Activated naive CD4-positive, alpha-beta T cell treated with anti-CD3 and anti-CD28 coated beads for 36 hours (primary cell): ENCODE measurements at regions not wholly inside any gene's neighbourhood (a gene's known extent, or its start where the extent isn't known, plus 50 kb on each side); places are given as distances from the start of the nearest gene placed in this dataset.
A peak's percentile ranks its signal among the peaks of the same experiment; 100 is the strongest.
"Not testable (repeated sequence)": the region's sequence is repeated elsewhere in the genome, so short reads cannot be mapped to it uniquely, and the experiment has no call there.

ENCODE experiments used
- CTCF ChIA-PET: fragments of 350-600 bp; sonication (Branson Sonifier 250); formaldehyde crosslinking; loops from one replicate; lab custom pipeline; 2021; ENCODE audit warnings: antibody characterized with exemption; lab: Charles Lee
- DNase-seq: peaks from one replicate; pipeline ENCODE4 v3.0.0-alpha.2; 2020
- H3K27ac Mint-ChIP-seq: one replicate; pipeline ENCODE4 v1.8.0; 2021; ENCODE audit warnings: mild to moderate bottlenecking, mixed read lengths
- H3K27me3 Mint-ChIP-seq: one replicate; pipeline ENCODE4 v1.8.0; 2021; ENCODE audit warnings: low read depth, mixed read lengths
- H3K36me3 Mint-ChIP-seq: one replicate; pipeline ENCODE4 v1.8.0; 2021; ENCODE audit warnings: low read depth, mixed read lengths
- H3K4me1 Mint-ChIP-seq: one replicate; pipeline ENCODE4 v1.8.0; 2021; ENCODE audit warnings: low read depth, mixed read lengths
- H3K4me3 Mint-ChIP-seq: one replicate; pipeline ENCODE4 v1.8.0; 2021; ENCODE audit warnings: mild to moderate bottlenecking, moderate library complexity, mixed read lengths
- H3K9me3 Mint-ChIP-seq: one replicate; pipeline ENCODE4 v1.8.0; 2021; ENCODE audit warnings: mixed read lengths
- intact Hi-C: fragments of 100-400 bp; cut with micrococcal nuclease; formaldehyde crosslinking; loops from one replicate; pipeline ENCODE4 v1.15.1; 2023

DNA sequence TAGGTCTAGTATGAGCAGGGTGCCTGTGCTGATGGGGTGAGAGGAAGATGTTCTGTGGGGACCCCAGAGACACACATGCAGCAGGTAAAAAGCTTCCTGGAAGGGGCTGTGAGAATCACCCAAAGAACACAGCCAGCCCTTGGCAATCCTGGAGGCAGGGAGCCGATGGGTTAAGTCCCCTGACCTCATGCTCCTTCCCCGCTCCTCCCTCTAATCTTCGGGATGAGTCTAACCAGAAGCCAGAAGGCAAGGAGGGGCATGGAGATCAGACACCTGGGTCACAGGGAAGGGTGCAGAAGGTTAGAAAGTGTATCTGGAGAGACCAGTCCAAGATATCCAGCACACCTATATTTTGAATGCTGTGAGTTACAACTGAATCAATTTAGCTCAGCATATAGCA, 274.1 kb upstream of the PAPPA start:
- Mint-ChIP-seq H3K27me3 (peaks cover 4% of the 10 kb centered on the region), H3K9me3 (peaks cover 3% of the 10 kb centered on the region), H3K36me3 (no peaks in the 10 kb centered on the region), H3K27ac (no peak overlapping the region), H3K4me1 (no peaks in the 10 kb centered on the region), H3K4me3 (no peak overlapping the region)
- intact Hi-C loops, result no loop called here
- CTCF ChIA-PET, result interaction anchor here (0.6 kb wide), 1 partner anchor 1261 kb away, joined by 3 read pairs; no protein-coding TSS in a partner anchor
- DNase-seq, result no peak

DNA sequence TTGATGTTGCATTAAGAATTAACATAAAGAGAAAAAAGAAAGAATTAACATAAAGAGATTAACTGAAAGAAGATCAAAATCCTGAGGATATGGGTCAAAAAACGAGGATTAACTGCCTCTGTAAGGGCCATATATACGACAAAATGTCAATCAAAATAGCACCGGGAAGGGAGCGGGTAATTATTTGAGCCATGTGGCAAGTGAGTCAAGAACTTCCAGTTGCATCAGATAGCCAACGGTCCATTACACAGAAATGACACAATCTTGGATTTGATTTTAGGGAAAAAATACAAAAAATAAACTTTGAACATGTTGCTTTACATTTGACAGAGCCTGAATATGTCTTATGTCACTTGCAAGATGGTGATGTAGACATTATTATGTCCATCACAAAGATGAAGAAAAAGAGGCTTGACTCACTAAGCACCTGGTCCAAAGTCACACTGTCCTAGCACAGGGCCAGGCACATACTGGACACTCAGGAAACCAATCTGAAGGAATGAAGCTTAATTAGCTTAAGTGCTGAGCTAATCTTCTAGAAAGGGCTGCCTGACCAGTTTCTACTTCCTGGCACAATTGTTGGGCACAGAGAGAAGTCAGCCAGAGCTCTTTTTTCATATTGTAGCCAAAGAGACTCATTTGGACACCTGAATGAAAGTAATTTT, 273.2 kb upstream of the PAPPA start:
- CTCF ChIA-PET, result interaction anchor here (0.6 to 0.7 kb wide), 2 partner anchors 564 to 1262 kb away, joined by 3 read pairs; no protein-coding TSS in a partner anchor

DNA sequence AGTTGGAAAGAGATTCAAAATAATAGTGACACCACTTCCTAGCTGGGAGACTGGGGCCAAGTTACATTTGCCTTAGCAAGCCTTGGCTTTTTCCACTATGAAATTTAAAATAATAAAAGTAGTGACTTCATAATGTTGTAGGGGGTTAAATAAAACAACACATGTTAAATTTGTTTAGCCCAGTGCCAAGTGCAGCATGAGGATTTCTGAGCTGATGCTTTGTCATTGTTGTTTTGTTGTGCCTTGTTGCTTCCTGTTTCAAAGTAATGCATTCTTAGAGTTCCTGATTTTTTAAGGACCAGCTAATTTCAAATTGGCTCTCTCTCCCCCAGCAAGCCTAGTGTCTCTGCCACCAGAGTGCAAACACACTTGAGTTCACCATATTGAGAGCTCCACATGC, 270.7 kb upstream of the PAPPA start:
- peaks cover 4% of the 10 kb centered on the region for H3K27me3 Mint-ChIP-seq
- DNase-seq, result no peak
- no peak overlapping the region for H3K27ac Mint-ChIP-seq
- no peaks in the 10 kb centered on the region for H3K9me3 Mint-ChIP-seq
- H3K36me3 Mint-ChIP-seq, result no peaks in the 10 kb centered on the region
- intact Hi-C loops, result loop anchor here (10.0 kb wide), 1 partner anchor 692 kb away; no protein-coding TSS in a partner anchor
- CTCF ChIA-PET, result no interaction called here
- H3K4me3 Mint-ChIP-seq, result no peak overlapping the region
- H3K4me1 Mint-ChIP-seq, result no peaks in the 10 kb centered on the region

More for the DNA sequence above, 273.2 kb upstream of the PAPPA start:
- no peak for DNase-seq
- intact Hi-C loops, result loop anchor here (10.0 kb wide), 1 partner anchor 694 kb away; no protein-coding TSS in a partner anchor
- Mint-ChIP-seq H3K27ac (no peak overlapping the region), H3K27me3 (peaks cover 4% of the 10 kb centered on the region), H3K4me1 (no peaks in the 10 kb centered on the region), H3K9me3 (peaks cover 3% of the 10 kb centered on the region), H3K4me3 (no peak overlapping the region), H3K36me3 (no peaks in the 10 kb centered on the region)

DNA sequence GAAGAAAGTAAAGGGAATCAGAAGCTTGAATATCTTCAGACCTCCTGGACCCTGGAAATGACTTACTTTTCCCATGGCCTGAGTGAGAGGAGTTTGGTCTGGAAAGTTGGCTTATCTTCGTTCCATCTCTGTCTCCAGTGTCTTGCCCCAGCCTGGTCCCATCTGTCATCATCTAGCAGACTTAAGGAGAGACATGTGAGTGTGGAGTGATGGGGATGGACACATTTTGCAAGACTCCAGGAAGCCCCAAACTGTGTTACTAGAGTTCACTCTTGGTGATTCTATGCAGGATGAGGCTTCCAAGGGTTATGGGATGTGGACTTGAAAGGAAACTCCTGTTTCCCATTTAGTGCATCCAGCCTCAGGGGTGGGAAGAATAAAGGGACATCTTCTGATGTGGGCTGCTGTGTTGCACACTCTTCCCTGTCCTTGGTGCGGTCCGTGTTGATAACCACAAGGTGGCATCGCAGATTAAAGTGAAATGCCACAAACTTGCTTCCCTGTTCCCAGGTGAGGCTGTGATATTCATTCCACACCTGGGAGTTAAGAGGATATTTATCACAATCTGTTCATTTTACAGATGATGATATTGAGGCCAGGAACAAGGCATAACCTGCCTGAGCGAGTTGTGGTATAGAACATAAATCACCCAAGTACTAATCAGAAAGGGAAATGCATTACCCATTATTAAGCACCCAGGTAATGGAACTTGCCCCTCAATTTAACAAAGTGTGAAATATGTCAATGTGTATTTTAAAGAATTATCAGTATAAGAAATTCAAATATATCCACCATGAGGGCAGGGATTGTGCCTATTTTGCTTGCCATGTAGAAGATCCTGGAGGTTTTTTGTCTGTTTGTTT, 269.9 kb upstream of the PAPPA start:
- intact Hi-C loops, result loop anchor here (10.0 kb wide), 1 partner anchor 691 kb away; no protein-coding TSS in a partner anchor
- DNase-seq, result peak; percentile 5
- Mint-ChIP-seq H3K4me1 (no peaks in the 10 kb centered on the region), H3K4me3 (no peak overlapping the region), H3K27ac (no peak overlapping the region), H3K27me3 (peaks cover 4% of the 10 kb centered on the region), H3K36me3 (no peaks in the 10 kb centered on the region), H3K9me3 (no peaks in the 10 kb centered on the region)
- CTCF ChIA-PET, result no interaction called here

DNA sequence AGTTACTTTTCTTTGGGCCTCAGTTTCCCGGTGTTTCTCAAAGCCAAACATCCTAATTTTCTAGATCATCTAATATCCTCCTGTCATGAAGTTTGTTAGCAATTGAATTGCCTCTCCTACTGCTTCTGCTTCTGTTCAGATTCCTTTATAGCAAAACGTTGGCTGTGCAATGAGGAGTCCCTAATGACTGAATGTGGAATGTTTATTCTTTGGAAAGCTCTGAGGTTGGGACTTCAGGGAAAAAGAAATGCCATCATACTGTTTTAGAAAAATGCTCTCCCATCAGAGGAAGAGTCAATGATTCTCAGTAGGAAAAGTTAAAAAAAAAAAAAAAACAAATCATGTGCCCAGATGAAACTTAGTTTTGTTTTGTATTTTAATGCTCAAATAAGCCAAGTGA, 268.7 kb upstream of the PAPPA start:
- intact Hi-C loops, result loop anchor here (10.0 kb wide), 1 partner anchor 690 kb away; no protein-coding TSS in a partner anchor
- H3K4me3 Mint-ChIP-seq, result no peak overlapping the region

DNA sequence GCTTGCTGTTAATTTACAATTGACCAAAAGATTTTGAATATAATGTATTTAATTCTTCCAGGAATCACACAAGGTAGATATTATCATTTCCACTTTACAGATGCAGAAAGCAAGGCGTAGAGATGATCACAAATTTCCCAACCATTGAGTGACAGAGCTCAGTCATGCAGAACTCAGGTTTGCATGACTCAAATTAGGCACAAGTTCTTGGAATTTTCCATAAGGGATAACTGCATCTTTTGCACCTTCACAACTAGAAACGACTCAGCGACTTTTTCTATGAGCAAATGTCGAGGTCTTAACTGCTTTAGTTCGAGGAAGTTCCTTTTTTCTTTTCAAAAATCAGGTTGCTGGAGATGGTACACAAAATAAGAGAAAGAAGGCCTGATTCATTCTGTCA, 265.5 kb upstream of the PAPPA start:
- no peaks in the 10 kb centered on the region for H3K4me1 Mint-ChIP-seq
- CTCF ChIA-PET, result no interaction called here
- DNase-seq, result no peak
- H3K36me3 Mint-ChIP-seq, result no peaks in the 10 kb centered on the region
- no peaks in the 10 kb centered on the region for H3K27me3 Mint-ChIP-seq
- intact Hi-C loops, result loop anchor here (10.0 kb wide), 1 partner anchor 687 kb away; no protein-coding TSS in a partner anchor
- H3K4me3 Mint-ChIP-seq, result no peak overlapping the region
- peaks cover 5% of the 10 kb centered on the region for H3K9me3 Mint-ChIP-seq
- H3K27ac Mint-ChIP-seq, result no peak overlapping the region

More for the DNA sequence above, 268.7 kb upstream of the PAPPA start:
- H3K27me3 Mint-ChIP-seq, result peaks cover 4% of the 10 kb centered on the region
- H3K4me1 Mint-ChIP-seq, result no peaks in the 10 kb centered on the region
- CTCF ChIA-PET, result interaction anchor here (0.5 kb wide), 1 partner anchor 1381 kb away, joined by 3 read pairs; no protein-coding TSS in a partner anchor
- H3K27ac Mint-ChIP-seq, result no peak overlapping the region
- DNase-seq, result no peak
- no peaks in the 10 kb centered on the region for H3K9me3 Mint-ChIP-seq
- H3K36me3 Mint-ChIP-seq, result no peaks in the 10 kb centered on the region

DNA sequence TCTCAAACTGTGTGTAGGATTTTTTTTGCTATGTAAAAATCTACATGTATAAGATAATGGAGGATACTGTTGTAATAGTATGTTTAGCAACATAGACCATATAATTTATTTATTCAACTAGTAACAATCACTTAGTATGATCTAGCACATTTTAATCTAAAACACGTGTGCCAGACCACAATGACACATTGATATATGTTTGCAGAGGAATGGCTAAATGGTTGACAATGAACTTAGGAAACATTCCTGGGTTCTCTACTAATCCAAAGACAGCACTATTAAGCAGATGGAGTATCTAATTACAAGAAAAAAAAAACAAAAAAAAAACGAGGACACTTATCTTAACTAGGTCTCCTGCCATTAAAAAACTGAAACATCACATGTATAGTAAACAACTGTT, 261.7 kb upstream of the PAPPA start:
- peaks cover 5% of the 10 kb centered on the region for H3K9me3 Mint-ChIP-seq
- no peaks in the 10 kb centered on the region for H3K4me1 Mint-ChIP-seq
- H3K36me3 Mint-ChIP-seq, result no peaks in the 10 kb centered on the region
- CTCF ChIA-PET, result no interaction called here
- no peak for DNase-seq
- no peak overlapping the region for H3K4me3 Mint-ChIP-seq
- no peaks in the 10 kb centered on the region for H3K27me3 Mint-ChIP-seq
- intact Hi-C loops, result no loop called here
- no peak overlapping the region for H3K27ac Mint-ChIP-seq

DNA sequence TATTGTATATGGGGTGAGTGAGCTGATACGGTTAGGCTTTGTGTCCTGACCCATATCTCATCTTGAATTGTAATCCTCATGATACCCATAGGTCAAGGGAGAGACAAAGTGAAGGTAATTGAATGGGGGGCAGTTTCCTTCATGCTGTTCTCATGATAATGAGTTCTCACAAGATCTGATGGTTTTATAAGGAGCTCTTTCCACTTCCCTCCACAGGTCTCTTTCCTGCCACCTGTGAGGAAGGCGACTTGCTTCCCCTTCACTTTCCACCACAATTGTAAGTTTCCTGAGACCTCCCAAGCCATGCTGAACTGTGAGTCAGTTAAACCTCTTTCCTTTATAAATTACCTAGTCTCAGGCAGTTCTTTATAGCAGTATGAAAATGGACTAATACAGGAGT, 255.1 kb upstream of the PAPPA start:
- H3K4me3 Mint-ChIP-seq, H3K4me1 Mint-ChIP-seq, CTCF ChIA-PET, H3K36me3 Mint-ChIP-seq, intact Hi-C loops, H3K9me3 Mint-ChIP-seq, DNase-seq, H3K27me3 Mint-ChIP-seq, H3K27ac Mint-ChIP-seq: not testable (repeated sequence)

DNA sequence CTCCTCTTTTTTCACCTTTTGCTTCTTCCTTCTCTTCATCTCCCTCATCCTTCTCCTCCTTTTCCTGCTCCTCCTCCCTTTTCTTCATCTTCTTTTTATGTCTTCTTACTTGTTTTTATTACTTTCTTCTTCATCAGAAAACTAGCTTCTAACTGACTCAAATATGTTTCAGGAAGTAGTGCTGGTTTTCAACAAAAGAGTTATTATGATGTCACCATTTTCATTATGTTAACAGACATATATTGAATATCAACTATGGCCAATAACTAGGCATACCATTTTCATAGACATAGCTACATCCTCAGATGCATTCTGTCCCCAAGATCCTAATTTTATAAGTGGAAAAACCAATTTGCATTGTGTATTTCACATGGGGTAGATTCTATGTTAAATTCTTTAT, 252.9 kb upstream of the PAPPA start:
- no peaks in the 10 kb centered on the region for H3K4me1 Mint-ChIP-seq
- no peak overlapping the region for H3K27ac Mint-ChIP-seq
- H3K4me3 Mint-ChIP-seq, result no peak overlapping the region
- no peaks in the 10 kb centered on the region for H3K27me3 Mint-ChIP-seq
- H3K9me3 Mint-ChIP-seq, result peaks cover 2% of the 10 kb centered on the region
- CTCF ChIA-PET, result no interaction called here
- H3K36me3 Mint-ChIP-seq, result no peaks in the 10 kb centered on the region
- intact Hi-C loops, result no loop called here
- no peak for DNase-seq

DNA sequence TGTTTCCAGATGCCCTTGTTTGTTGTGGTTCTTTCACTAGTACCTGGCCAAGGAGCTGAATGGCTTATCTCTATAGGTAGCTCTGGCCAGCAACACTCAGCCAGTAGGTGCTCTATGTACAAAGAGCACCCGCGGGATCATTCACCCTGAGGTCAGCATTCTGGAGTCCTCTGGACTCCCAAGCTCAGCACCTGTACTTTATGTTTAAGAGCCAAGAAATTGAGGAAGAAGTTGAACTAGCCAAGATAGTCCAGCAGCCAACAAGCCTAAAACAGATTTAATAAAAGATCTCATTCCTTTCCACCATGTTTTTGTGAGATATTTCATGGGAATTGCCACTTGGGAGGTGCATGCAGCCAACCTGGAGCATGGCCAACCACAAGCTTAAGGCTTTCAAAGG, 242.6 kb upstream of the PAPPA start:
- intact Hi-C loops, result no loop called here
- Mint-ChIP-seq H3K9me3 (no peaks in the 10 kb centered on the region), H3K27me3 (no peaks in the 10 kb centered on the region), H3K4me3 (no peak overlapping the region), H3K4me1 (no peaks in the 10 kb centered on the region), H3K27ac (no peak overlapping the region), H3K36me3 (no peaks in the 10 kb centered on the region)
- CTCF ChIA-PET, result no interaction called here
- no peak for DNase-seq

DNA sequence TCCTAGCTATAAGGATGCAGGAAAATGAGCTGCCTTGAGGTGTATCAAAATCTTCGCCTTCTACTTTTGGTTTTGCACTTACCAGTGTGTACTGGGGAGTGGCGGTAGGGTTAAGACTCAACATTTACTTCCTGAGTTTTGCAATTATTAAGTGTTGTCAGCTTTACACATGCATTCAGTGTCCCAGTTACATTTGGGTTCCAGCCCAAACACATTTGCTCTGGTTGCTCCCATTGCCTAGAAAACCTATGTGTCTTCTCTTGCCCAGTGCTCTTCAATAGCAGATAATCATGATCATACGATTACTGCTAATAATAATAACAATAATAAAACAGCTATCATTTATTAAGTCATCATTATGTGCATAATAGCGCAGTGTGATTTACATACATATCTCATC, 241.5 kb upstream of the PAPPA start:
- Mint-ChIP-seq H3K36me3 (no peaks in the 10 kb centered on the region), H3K4me3 (no peak overlapping the region), H3K4me1 (no peaks in the 10 kb centered on the region), H3K9me3 (no peaks in the 10 kb centered on the region), H3K27ac (no peak overlapping the region), H3K27me3 (no peaks in the 10 kb centered on the region)
- intact Hi-C loops, result no loop called here
- DNase-seq, result no peak
- CTCF ChIA-PET, result no interaction called here

DNA sequence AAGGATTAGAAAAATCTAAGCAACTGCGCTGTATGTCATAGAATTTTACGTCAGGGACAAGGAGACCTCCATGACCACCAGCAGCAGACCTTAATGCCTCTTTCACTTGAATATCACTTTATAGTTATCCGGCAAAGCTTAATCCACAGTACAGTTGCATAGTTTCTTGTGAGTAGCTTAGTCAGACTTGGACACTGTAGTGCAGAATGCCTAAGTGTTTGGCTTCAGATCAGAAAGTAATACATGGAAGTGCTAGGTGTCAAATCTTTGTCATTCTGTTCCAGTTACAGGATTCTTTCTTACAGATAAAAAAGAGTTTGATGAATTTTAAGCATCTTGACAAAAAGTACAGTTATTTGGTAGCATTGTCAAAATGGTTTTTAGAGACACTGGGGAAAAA, 239.9 kb upstream of the PAPPA start:
- Mint-ChIP-seq H3K4me3 (no peak overlapping the region), H3K4me1 (no peaks in the 10 kb centered on the region), H3K27me3 (no peaks in the 10 kb centered on the region), H3K36me3 (no peaks in the 10 kb centered on the region), H3K9me3 (no peaks in the 10 kb centered on the region), H3K27ac (no peak overlapping the region)
- CTCF ChIA-PET, result no interaction called here
- intact Hi-C loops, result no loop called here
- DNase-seq, result no peak
